BE2C (cell line): ENCODE measurements at regions not wholly inside any gene's neighbourhood (a gene's known extent, or its start where the extent isn't known, plus 50 kb on each side); places are given as distances from the start of the nearest gene placed in this dataset.

ENCODE experiments used
- DNase-seq: peaks from one replicate; pipeline ENCODE4 v3.0.0-alpha.2; 2020
- H3K27me3 ChIP-seq: fragments of 250-450 bp; sonication (Bioruptor Pico); 2 replicates; pipeline ENCODE4 v1.5.1; 2020; ENCODE audit warnings: mild to moderate bottlenecking
- H3K36me3 ChIP-seq: fragments of 250-450 bp; sonication (Bioruptor Pico); 2 replicates; pipeline ENCODE4 v1.5.1; 2020; ENCODE audit warnings: mild to moderate bottlenecking
- H3K4me1 ChIP-seq: fragments of 250-450 bp; sonication (Bioruptor Pico); 2 replicates; pipeline ENCODE4 v1.5.1; 2020
- H3K4me3 ChIP-seq: 2 replicates; pipeline ENCODE4 v1.5.1; 2011; ENCODE audit warnings: low read depth, low read length
- H3K9me3 ChIP-seq: fragments of 250-450 bp; sonication (Bioruptor Pico); 2 replicates; pipeline ENCODE4 v1.5.1; 2020
- CTCF ChIP-seq: IDR thresholded peaks from 2 replicates; pipeline ENCODE4 v1.5.1; 2012; ENCODE audit warnings: mild to moderate bottlenecking, low read depth, low read length

- H3K4me3 ChIP-seq = no peak overlapping the region
- no peaks in the 10 kb centered on the region for H3K9me3 ChIP-seq
- no peak for DNase-seq
- no peaks in the 10 kb centered on the region for H3K27me3 ChIP-seq
- TF ChIP-seq CTCF = no peak
- no peaks in the 10 kb centered on the region for H3K36me3 ChIP-seq
- peaks cover 2% of the 10 kb centered on the region for H3K4me1 ChIP-seq
Measured at GRCh38 chr7:137164251-137164650, 179.3 kb downstream of the PTN start.

GRCh38 chr7:137160236-137160635 is 183.3 kb downstream of the PTN start:
- no peak for TF ChIP-seq CTCF

GRCh38 chr7:137157256-137157655 is 186.3 kb downstream of the PTN start:
- Histone ChIP-seq H3K9me3 (no peaks in the 10 kb centered on the region), H3K36me3 (no peaks in the 10 kb centered on the region), H3K4me3 (no peak overlapping the region), H3K4me1 (peaks cover 2% of the 10 kb centered on the region), H3K27me3 (no peaks in the 10 kb centered on the region)
- no peak for TF ChIP-seq CTCF
- DNase-seq = no peak

More at GRCh38 chr7:137160236-137160635, 183.3 kb downstream of the PTN start:
- no peaks in the 10 kb centered on the region for H3K9me3 ChIP-seq
- H3K4me1 ChIP-seq = peaks cover 2% of the 10 kb centered on the region
- no peaks in the 10 kb centered on the region for H3K27me3 ChIP-seq
- no peak for DNase-seq
- no peaks in the 10 kb centered on the region for H3K36me3 ChIP-seq
- H3K4me3 ChIP-seq = no peak overlapping the region

- no peaks in the 10 kb centered on the region; the same call in 1 of the 2 replicates for H3K4me1 ChIP-seq
- no peak overlapping the region for H3K4me3 ChIP-seq
- no peaks in the 10 kb centered on the region for H3K9me3 ChIP-seq
- no peak for TF ChIP-seq CTCF
- no peaks in the 10 kb centered on the region for H3K27me3 ChIP-seq
- DNase-seq = no peak
- no peaks in the 10 kb centered on the region for H3K36me3 ChIP-seq
Measured at GRCh38 chr7:137151690-137152052, 191.9 kb downstream of the PTN start.

GRCh38 chr7:137151041-137151689 is 192.4 kb downstream of the PTN start:
- TF ChIP-seq CTCF = no peak
- Histone ChIP-seq H3K9me3 (no peaks in the 10 kb centered on the region), H3K4me1 (no peaks in the 10 kb centered on the region; the same call in 1 of the 2 replicates), H3K36me3 (no peaks in the 10 kb centered on the region), H3K4me3 (no peak overlapping the region), H3K27me3 (no peaks in the 10 kb centered on the region)
- no peak for DNase-seq

- H3K27me3 ChIP-seq = no peaks in the 10 kb centered on the region
- no peak overlapping the region for H3K4me3 ChIP-seq
- no peaks in the 10 kb centered on the region for H3K36me3 ChIP-seq
- peaks cover 3% of the 10 kb centered on the region for H3K4me1 ChIP-seq
- H3K9me3 ChIP-seq = no peaks in the 10 kb centered on the region
- no peak for DNase-seq
- TF ChIP-seq CTCF = no peak
Measured at GRCh38 chr7:137147338-137147720, 196.2 kb downstream of the PTN start.
